Dermis microvascular lymphatic vessel endothelial cell (primary cell): ENCODE measurements at regions not wholly inside any gene's neighbourhood (a gene's known extent, or its start where the extent isn't known, plus 50 kb on each side); places are given as distances from the start of the nearest gene placed in this dataset.
"Not testable (repeated sequence)": the region's sequence is repeated elsewhere in the genome, so short reads cannot be mapped to it uniquely, and the experiment has no call there.

Source experiments
- DNase-seq, 2 donors: peaks; one replicate each; pipeline versions ENCODE4 v3.0.0 to v3.0.0-alpha.2; 2010; ENCODE audit warnings: low read depth in 2 of 2

- DNase-seq, result no peak
Measured at GRCh38 chr11:29258411-29258810, 758.4 kb downstream of the KCNA4 start.

- no peak for DNase-seq
Measured at GRCh38 chr11:29256580-29256979, 760.2 kb downstream of the KCNA4 start.

GRCh38 chr11:29255401-29255800 is 761.4 kb downstream of the KCNA4 start:
- no peak for DNase-seq

GRCh38 chr11:29251738-29252137 is 765.1 kb downstream of the KCNA4 start:
- no peak for DNase-seq

GRCh38 chr11:29249713-29250112 is 767.1 kb downstream of the KCNA4 start:
- no peak for DNase-seq

GRCh38 chr11:29244355-29244754 is 772.5 kb downstream of the KCNA4 start:
- DNase-seq, result no peak

GRCh38 chr11:29243616-29244015 is 773.2 kb downstream of the KCNA4 start:
- no peak for DNase-seq

GRCh38 chr11:29231991-29232390 is 784.8 kb downstream of the KCNA4 start:
- no peak for DNase-seq

- DNase-seq, result no peak
Measured at GRCh38 chr11:29231586-29231985, 785.2 kb downstream of the KCNA4 start.

- no peak for DNase-seq
Measured at GRCh38 chr11:29227811-29228210, 789.0 kb downstream of the KCNA4 start.

- DNase-seq, result no peak
Measured at GRCh38 chr11:29224739-29225384, 792.0 kb downstream of the KCNA4 start.

GRCh38 chr11:29219531-29219930 is 797.3 kb downstream of the KCNA4 start:
- DNase-seq, result not testable (repeated sequence)

GRCh38 chr11:29217901-29218300 is 798.9 kb downstream of the KCNA4 start:
- DNase-seq, result no peak

- DNase-seq, result no peak
Measured at GRCh38 chr11:29214833-29215232, 802.0 kb downstream of the KCNA4 start.

- no peak for DNase-seq
Measured at GRCh38 chr11:29211202-29211601, 805.6 kb downstream of the KCNA4 start.

- no peak for DNase-seq
Measured at GRCh38 chr11:29210426-29210825, 806.4 kb downstream of the KCNA4 start.

- DNase-seq, result no peak
Measured at GRCh38 chr11:29208117-29208516, 808.7 kb downstream of the KCNA4 start.

GRCh38 chr11:29200791-29201562 is 815.9 kb downstream of the KCNA4 start:
- no peak for DNase-seq

- DNase-seq, result no peak
Measured at GRCh38 chr11:29190313-29190712, 826.5 kb downstream of the KCNA4 start.

GRCh38 chr11:29187215-29187614 is 829.6 kb downstream of the KCNA4 start:
- DNase-seq, result no peak

- DNase-seq, result no peak
Measured at GRCh38 chr11:29184939-29185890, 831.6 kb downstream of the KCNA4 start.

- no peak for DNase-seq
Measured at GRCh38 chr11:29183301-29183700, 833.5 kb downstream of the KCNA4 start.
